ENCODE measurements at regions not wholly inside any gene's neighbourhood (a gene's known extent, or its start where the extent isn't known, plus 50 kb on each side); places are given as distances from the start of the nearest gene placed in this dataset.

GRCh38 chr7:131122394-131122793 is 205.3 kb upstream of the MKLN1 start:
- Histone ChIP-seq H3K36me3 (no peaks in the 10 kb centered on the region), H3K4me3 (no peak overlapping the region), H3K27me3 (no peaks in the 10 kb centered on the region), H3K27ac (no peak overlapping the region), H3K9me3 (peaks cover 0 to 8% (median 0%) of the 10 kb centered on the region in 4 donors), H3K4me1 (no peaks in the 10 kb centered on the region)
- TF ChIP-seq POLR2A (IDR thresholded peaks at IDR 0.05), result no peak
- TF ChIP-seq, protein P1, sequence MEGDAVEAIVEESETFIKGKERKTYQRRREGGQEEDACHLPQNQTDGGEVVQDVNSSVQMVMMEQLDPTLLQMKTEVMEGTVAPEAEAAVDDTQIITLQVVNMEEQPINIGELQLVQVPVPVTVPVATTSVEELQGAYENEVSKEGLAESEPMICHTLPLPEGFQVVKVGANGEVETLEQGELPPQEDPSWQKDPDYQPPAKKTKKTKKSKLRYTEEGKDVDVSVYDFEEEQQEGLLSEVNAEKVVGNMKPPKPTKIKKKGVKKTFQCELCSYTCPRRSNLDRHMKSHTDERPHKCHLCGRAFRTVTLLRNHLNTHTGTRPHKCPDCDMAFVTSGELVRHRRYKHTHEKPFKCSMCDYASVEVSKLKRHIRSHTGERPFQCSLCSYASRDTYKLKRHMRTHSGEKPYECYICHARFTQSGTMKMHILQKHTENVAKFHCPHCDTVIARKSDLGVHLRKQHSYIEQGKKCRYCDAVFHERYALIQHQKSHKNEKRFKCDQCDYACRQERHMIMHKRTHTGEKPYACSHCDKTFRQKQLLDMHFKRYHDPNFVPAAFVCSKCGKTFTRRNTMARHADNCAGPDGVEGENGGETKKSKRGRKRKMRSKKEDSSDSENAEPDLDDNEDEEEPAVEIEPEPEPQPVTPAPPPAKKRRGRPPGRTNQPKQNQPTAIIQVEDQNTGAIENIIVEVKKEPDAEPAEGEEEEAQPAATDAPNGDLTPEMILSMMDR (IDR thresholded peaks at IDR 0.05), result no peak
- no peak for TF ChIP-seq EP300 (IDR thresholded peaks at IDR 0.05)
- 89 to 92% methylated on average over 10 of the region's 10 CpGs for WGBS, 2 donors
- DNase-seq (ENCODE audit: low spot score in 2 of 2), result no peak

- TF ChIP-seq, protein P1 (IDR thresholded peaks at IDR 0.05), result no peak
- TF ChIP-seq POLR2A (IDR thresholded peaks at IDR 0.05), result no peak
- no peak for TF ChIP-seq EP300 (IDR thresholded peaks at IDR 0.05)
- 87 to 89% methylated on average over 4 of the region's 4 CpGs for WGBS, 2 donors
These were observed 203.6 kb upstream of the MKLN1 start for GRCh38 chr7:131124001-131124629.

DNA sequence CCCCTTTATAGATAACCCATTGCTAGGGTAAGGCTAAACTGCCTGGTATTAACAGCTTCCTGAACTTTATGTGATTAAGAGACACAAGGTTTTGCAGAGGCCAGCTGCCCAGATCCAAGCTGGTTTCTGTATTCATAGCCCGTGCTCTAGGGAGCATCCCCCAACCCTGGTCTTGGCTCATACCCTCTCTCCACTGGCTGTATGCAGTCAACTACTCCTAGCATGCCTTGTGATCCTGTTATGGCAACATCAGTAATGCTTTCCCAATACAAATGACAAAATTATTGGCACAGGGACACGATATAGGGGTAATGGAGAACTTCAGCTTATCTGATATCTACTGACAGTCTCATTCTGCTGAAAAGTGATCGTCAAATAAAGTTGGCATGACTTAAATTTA is 202.8 kb upstream of the MKLN1 start:
- no peaks in the 10 kb centered on the region for H3K9me3 ChIP-seq
- TF ChIP-seq, protein P1 (IDR thresholded peaks at IDR 0.05), result no peak
- TF ChIP-seq POLR2A (IDR thresholded peaks at IDR 0.05), result no peak
- no peak for TF ChIP-seq EP300 (IDR thresholded peaks at IDR 0.05)
- 77 to 82% methylated on average over 3 of the region's 3 CpGs for WGBS, 2 donors

More at GRCh38 chr7:131124001-131124629, 203.6 kb upstream of the MKLN1 start:
- Histone ChIP-seq H3K27ac (no peak overlapping the region), H3K9me3 (peaks cover 0 to 6% (median 0%) of the 10 kb centered on the region in 4 donors), H3K36me3 (no peaks in the 10 kb centered on the region), H3K4me3 (no peak overlapping the region), H3K4me1 (no peaks in the 10 kb centered on the region), H3K27me3 (no peaks in the 10 kb centered on the region)
- DNase-seq (ENCODE audit: low spot score in 2 of 2), result no peak

DNA sequence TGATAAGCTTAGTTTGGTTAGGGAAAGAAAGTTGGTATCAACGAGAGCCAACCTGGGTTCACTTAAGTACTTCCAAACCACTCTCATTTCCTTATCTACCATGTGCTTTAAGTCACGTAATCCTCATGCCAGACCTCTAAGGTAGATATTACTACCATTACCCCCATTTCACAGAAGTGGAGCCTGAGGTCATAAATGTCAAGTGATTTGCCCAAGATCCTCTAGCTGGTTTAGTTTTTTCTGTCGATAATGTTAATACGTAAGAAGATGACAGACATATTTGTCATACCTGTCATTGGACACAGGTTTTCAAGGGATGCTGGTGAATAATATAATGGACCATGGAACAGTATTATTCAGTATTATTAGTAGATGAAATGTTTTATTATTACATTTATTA is 197.4 kb upstream of the MKLN1 start:
- Histone ChIP-seq H3K4me3 (no peak overlapping the region), H3K36me3 (no peaks in the 10 kb centered on the region), H3K9me3 (no peaks in the 10 kb centered on the region), H3K27me3 (no peaks in the 10 kb centered on the region), H3K4me1 (no peaks in the 10 kb centered on the region), H3K27ac (no peak overlapping the region)
- TF ChIP-seq POLR2A (IDR thresholded peaks at IDR 0.05) (no peak), EP300 (IDR thresholded peaks at IDR 0.05) (no peak)
- TF ChIP-seq, protein P1 (IDR thresholded peaks at IDR 0.05), result no peak
- no peak for DNase-seq (ENCODE audit: low spot score in 2 of 2)
- WGBS, 2 donors, result 76 to 89% methylated on average over 4 of the region's 4 CpGs

More for the DNA sequence above, 202.8 kb upstream of the MKLN1 start:
- H3K27ac ChIP-seq, result no peak overlapping the region
- no peaks in the 10 kb centered on the region for H3K36me3 ChIP-seq
- no peaks in the 10 kb centered on the region for H3K4me1 ChIP-seq
- no peak for DNase-seq (ENCODE audit: low spot score in 2 of 2)
- no peaks in the 10 kb centered on the region for H3K27me3 ChIP-seq
- no peak overlapping the region for H3K4me3 ChIP-seq

DNA sequence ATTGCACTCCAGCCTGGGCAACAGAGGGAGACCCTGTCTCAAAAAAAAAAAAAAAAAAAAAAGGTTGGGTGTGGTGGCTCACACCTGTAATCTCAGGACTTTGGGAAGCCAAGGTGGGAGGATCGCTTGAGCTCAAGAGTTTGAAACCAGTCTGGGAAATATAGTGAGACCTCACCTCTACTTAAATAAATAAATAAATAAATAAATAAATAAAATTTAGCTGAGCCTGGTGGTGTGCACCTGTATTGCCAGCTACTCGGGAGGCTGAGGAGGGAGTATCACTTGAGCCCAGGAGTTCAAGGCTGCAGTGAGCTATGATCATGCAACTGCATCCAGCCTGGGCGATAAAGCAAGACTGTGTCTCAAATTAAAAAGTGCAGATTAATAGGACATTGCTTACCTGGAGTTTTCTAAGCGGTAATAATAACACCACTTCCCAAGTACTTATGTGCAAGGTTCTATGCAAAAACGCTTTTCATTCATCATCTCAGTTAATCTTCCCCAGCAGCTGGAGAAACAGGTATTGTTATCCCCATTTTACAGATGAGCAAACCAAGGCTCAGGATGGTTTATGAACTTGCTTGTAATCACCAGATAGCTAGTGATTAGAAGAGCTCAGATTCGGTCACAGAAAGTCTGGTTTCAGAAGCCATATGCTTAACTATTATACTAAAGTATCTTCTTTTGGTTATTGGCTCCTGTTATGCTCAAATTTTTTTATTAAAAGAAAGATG is 196.5 kb upstream of the MKLN1 start:
- H3K4me1 ChIP-seq, result no peaks in the 10 kb centered on the region

More for the DNA sequence above, 196.5 kb upstream of the MKLN1 start:
- H3K27me3 ChIP-seq, result no peaks in the 10 kb centered on the region
- 93 to 97% methylated on average over 6 of the region's 6 CpGs for WGBS, 2 donors
- no peak for TF ChIP-seq EP300 (IDR thresholded peaks at IDR 0.05)
- TF ChIP-seq, protein P1 (IDR thresholded peaks at IDR 0.05), result no peak
- no peak for TF ChIP-seq POLR2A (IDR thresholded peaks at IDR 0.05)
- DNase-seq (ENCODE audit: low spot score in 2 of 2), result no peak
- no peaks in the 10 kb centered on the region for H3K9me3 ChIP-seq
- no peaks in the 10 kb centered on the region for H3K36me3 ChIP-seq
- H3K27ac ChIP-seq, result no peak overlapping the region
- no peak overlapping the region for H3K4me3 ChIP-seq

All from tibial nerve (tissue), 4 donors.